VCaP (cell line): ENCODE measurements at regions not wholly inside any gene's neighbourhood (a gene's known extent, or its start where the extent isn't known, plus 50 kb on each side); places are given as distances from the start of the nearest gene placed in this dataset.
"Not testable (repeated sequence)": the region's sequence is repeated elsewhere in the genome, so short reads cannot be mapped to it uniquely, and the experiment has no call there.

Experiments used
- H3K27ac ChIP-seq: fragments of 450-650 bp; 2 replicates; pipeline ENCODE4 v1.5.1; 2017
- TF ChIP-seq, protein P1 (sequence below): fragments of 450-650 bp; conservative IDR thresholded peaks from 2 replicates; pipeline ENCODE4 v1.5.1; 2017; ENCODE audit warnings: mild to moderate bottlenecking, moderate library complexity

DNA sequence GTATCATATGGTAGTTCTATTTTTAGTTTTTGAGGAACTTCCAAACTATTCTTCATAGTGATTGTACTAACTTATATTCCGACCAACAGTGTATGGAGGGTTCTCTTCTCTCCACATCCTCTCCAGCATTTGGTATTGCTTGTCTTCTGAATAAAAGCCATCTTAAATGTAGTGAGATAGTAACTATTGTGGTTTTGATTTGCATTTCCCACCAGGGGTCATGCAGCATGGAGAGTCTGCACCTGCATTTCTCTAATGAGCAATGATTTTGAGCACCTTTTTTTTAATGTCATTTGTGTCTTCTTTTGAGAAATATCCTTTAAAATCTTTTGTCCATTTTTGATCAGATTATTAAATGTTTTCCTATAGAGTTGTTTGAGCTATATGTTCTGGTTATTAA lies 718.5 kb downstream of the ZBBX start:
- TF ChIP-seq, protein P1, sequence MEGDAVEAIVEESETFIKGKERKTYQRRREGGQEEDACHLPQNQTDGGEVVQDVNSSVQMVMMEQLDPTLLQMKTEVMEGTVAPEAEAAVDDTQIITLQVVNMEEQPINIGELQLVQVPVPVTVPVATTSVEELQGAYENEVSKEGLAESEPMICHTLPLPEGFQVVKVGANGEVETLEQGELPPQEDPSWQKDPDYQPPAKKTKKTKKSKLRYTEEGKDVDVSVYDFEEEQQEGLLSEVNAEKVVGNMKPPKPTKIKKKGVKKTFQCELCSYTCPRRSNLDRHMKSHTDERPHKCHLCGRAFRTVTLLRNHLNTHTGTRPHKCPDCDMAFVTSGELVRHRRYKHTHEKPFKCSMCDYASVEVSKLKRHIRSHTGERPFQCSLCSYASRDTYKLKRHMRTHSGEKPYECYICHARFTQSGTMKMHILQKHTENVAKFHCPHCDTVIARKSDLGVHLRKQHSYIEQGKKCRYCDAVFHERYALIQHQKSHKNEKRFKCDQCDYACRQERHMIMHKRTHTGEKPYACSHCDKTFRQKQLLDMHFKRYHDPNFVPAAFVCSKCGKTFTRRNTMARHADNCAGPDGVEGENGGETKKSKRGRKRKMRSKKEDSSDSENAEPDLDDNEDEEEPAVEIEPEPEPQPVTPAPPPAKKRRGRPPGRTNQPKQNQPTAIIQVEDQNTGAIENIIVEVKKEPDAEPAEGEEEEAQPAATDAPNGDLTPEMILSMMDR = no peak
- H3K27ac ChIP-seq = no peak overlapping the region

DNA sequence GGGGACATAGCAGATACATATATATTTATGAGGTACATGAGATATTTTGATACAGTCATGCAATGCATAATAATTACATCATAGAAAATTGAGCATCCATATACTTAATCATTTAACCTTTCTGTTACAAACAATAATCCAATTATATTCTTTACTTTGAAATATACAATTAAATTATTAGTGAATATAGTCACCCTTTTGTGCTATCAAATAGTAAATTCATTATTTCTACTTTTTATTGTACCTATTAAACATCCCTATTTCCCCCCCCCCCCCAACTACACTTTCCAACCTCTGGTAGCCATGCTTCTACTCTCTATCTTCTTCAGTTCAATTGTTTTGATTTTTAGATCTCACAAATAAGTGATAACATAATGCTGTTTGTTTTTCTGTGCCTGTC lies 719.1 kb downstream of the ZBBX start:
- no peak overlapping the region for H3K27ac ChIP-seq
- TF ChIP-seq, protein P1 = no peak

GRCh38 chr3:166637984-166638530 lies 742.0 kb downstream of the ZBBX start:
- TF ChIP-seq, protein P1 = no peak
- H3K27ac ChIP-seq = no peak overlapping the region

DNA sequence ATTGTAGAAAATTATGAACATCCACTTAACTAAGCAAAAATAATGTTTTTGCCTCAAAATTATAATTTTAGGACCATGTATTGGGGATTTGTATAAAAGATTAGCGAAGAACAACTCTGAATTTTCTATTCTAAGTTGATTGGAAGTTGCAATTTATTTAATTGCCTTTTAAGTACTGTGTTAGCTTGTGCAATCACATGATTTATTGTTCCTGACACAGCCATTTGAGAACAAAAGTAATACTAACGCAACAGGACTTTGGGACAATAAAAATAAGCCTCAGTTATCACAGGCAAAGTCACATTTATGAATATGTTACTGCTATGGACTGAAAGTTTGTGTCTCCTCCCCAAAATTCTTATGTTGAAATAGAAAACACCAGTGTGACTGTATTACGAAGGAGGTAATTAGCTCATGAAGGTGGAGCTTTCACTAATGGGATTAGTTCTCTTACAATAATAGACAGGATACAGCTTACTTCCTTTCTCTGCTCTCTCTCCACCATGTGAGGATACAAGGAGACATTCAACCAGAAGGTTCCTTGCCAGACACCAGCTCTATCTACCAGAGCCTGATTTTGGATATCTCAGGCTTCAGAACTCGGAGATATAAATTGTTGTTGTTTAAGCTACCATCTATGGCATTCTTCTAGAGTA lies 745.9 kb downstream of the ZBBX start:
- TF ChIP-seq, protein P1 = no peak
- no peak overlapping the region for H3K27ac ChIP-seq

DNA sequence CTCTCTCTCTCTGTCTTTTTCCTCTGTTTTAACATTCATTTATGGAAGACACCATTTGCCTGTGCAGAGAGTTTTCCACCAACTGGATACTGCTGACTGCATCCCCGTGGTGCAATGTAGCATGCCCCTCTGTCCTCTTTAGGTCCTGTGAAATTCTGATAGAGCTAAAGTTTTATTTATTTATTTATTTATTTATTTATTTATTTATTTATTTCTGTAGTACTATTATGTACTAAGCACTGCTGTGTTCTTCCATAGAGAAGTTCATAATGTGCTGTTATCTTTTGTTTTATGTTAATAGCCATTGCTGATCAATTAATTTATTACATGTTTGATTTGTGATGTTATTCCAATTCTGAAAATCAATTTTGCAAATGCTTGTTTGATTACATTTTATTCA lies 749.9 kb downstream of the ZBBX start:
- H3K27ac ChIP-seq = no peak overlapping the region
- TF ChIP-seq, protein P1 = no peak

DNA sequence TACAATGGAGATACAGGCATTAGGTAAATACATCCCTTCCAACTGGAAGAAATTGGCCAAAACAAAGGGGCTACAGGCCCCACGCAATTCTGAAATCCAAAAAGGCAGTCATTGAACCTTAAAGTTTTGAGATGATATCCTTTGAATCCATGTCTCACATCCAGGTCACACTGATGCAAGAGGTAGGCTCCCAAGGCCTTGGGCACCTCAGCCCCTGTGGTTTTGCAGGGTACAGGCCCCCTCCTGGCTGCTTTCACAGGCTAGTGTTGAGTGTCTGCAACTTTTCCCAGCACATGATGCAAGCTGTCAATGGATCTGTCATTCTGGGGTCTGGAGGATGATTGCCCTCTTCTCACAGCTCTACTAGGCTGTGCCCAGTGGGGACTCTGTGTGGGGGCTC lies 766.7 kb downstream of the ZBBX start:
- TF ChIP-seq, protein P1 = no peak
- no peak overlapping the region for H3K27ac ChIP-seq

DNA sequence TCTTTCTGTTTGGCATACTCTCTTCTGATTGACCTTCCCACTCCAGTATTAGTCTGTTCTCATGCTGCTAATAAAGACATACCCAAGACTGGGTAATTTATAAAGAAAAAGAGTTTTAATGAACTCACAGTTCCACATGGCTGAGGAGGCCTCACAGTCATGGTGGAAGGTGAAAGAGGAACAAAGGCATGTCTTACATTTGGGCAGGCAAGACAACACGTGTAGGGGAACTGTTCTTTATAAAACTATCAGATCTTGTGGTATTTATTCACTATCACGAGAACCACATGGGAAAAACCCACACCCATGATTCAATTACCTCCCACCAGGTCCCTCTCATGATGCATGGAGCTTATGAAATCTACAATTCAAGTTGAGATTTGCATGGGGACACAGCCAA lies 767.3 kb downstream of the ZBBX start:
- not testable (repeated sequence) for H3K27ac ChIP-seq

GRCh38 chr3:166607933-166608521 lies 770.8 kb upstream of the BCHE start:
- no peak overlapping the region for H3K27ac ChIP-seq
- TF ChIP-seq, protein P1 = no peak
